Choroid plexus epithelial cell (primary cell): ENCODE measurements at regions not wholly inside any gene's neighbourhood (a gene's known extent, or its start where the extent isn't known, plus 50 kb on each side); places are given as distances from the start of the nearest gene placed in this dataset.

Experiments
- DNase-seq: peaks from one replicate; pipeline ENCODE4 v3.0.0-alpha.2; 2010; ENCODE audit warnings: low read depth
- H3K4me3 ChIP-seq: 2 replicates; pipeline ENCODE4 v1.5.1; 2011; ENCODE audit warnings: low read depth, mild to moderate bottlenecking, control low read depth, low read length, moderate library complexity
- TF ChIP-seq, protein P1 (sequence below): conservative IDR thresholded peaks from 2 replicates; pipeline ENCODE4 v1.5.1; 2011; ENCODE audit warnings: low read depth, mild to moderate bottlenecking, control low read depth, inconsistent platforms, low read length, moderate library complexity

DNA sequence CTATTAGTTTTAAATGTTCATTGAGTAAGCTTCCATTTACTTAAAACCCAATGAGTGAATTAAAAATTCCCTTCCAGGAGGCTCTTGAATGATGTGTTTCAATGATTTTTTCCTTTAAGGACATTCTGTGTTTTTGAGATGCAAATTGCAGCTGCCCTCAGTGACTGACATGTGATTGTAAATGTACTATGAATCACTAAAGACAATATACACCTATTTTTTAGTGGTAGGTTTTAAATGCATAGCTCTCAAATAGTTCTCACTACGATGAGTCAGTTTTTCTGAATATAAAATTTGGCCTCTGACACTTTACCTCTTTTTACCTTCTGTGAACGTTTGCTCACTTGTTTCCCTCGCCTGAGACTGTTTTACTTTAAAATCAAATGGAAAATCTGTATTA lies 204.7 kb downstream of the BARHL2 start:
- H3K4me3 ChIP-seq = no peak overlapping the region
- TF ChIP-seq, protein P1, sequence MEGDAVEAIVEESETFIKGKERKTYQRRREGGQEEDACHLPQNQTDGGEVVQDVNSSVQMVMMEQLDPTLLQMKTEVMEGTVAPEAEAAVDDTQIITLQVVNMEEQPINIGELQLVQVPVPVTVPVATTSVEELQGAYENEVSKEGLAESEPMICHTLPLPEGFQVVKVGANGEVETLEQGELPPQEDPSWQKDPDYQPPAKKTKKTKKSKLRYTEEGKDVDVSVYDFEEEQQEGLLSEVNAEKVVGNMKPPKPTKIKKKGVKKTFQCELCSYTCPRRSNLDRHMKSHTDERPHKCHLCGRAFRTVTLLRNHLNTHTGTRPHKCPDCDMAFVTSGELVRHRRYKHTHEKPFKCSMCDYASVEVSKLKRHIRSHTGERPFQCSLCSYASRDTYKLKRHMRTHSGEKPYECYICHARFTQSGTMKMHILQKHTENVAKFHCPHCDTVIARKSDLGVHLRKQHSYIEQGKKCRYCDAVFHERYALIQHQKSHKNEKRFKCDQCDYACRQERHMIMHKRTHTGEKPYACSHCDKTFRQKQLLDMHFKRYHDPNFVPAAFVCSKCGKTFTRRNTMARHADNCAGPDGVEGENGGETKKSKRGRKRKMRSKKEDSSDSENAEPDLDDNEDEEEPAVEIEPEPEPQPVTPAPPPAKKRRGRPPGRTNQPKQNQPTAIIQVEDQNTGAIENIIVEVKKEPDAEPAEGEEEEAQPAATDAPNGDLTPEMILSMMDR = no peak
- no peak for DNase-seq

DNA sequence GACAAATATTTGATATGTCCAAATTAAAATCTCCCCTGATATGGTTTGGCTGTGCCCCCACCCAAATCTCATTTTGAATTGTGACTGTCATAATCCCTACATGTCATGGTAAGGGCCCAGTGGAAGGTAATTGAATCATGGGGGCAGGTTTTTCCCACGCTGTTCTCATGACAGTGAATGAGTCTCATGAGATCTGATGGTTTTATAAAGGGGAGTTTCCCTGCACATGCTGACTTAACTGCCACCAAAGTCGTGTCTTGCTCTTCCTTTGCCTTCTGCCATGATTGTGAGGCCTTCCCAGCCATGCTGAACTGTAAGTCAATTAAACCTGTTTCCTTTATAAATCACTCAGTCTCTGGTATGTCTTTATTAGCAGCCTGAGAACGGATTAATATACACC lies 207.0 kb downstream of the BARHL2 start:
- TF ChIP-seq, protein P1 = no peak
- H3K4me3 ChIP-seq = no peak overlapping the region
- no peak for DNase-seq

DNA sequence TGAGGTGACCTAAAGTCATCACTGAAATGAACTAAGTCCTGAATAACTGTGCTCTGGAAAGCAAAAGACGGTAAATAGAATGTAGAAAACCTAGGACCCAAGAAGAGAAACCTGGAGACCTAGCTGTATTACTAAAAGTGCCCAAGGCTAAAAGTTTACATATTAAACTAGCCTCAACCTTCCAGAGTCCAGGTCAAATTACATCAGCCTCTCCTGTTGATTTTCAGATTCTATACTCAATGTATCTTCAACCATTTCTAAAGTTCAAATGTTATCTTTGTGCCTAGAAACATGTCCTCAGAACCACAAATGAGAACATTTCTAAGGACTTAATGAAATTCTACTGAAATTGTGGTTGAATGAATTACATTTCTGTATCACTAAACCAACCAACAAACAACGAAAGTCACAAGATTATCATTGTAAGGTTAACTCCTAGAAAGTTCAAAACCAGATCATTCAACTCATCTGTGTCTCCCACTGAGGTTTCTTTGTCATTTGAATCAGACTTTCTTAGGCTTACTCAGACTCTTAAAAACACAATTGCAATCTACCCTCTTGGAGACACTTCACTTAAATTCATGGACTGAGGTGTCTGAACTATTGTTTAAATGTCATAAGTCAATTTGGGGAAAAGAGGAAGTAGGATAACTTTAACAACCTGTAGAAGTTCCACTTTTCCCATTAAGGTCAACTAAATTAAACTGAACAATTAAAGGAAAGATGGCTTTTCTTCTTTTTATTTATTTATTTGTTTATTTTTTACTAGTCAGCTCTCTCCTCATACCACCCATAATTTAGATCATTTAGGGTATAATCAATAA lies 207.7 kb downstream of the BARHL2 start:
- no peak overlapping the region for H3K4me3 ChIP-seq
- TF ChIP-seq, protein P1 = no peak
- DNase-seq = no peak

DNA sequence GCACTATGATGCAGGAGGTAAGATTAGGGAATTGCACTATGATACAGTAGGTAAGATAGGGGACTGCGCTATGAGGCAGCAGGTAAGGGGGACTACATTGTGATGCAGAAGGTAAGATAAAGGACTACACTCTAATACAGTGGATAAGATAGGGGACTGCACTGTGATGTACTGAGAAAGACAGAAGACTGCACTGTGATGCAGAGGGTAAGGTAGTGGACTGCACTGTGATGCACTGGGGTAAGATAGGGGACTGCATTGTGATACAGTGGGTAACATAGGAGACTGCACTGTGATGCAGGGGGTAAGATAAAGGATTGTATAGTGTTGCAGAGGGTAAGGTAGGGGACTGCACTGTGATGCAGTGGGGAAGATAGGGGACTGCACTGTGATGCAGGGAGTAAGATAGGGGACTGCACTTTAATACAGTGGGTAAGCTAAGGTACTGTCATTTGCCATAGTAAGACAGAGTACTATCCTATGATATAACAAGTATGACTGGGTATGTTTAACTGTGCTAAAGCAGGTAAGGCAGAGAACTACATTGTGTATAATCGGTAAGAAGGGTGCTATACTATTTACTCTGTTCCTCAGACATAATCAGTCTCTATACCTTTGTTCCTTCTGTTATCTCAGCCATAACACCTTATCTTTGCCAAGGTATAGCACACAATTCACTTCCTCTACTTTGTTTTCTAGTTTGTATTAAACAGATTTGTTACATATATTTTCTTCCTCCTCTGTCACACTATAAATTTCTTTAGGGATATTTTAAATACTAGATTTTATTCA lies 208.5 kb downstream of the BARHL2 start:
- H3K4me3 ChIP-seq = no peak overlapping the region
- no peak for DNase-seq
- TF ChIP-seq, protein P1 = no peak

DNA sequence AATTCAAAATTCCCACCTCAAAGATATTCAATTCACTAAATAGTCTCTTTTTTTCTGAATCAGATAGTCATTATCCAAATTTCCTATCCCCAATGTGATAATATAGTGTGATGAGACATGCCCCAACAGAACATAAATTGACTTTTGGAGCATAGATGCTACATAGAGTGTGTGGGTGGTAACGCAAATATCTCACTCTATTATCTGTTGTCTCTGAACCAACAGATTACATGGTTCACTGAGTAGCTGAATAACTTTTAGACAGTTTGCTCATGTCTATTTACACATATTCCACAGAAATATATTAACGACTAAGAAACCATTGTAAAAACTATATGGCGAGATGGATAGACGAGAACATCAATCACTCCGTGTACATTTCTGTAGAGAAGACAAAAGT lies 209.9 kb downstream of the BARHL2 start:
- no peak for DNase-seq
- no peak overlapping the region for H3K4me3 ChIP-seq
- TF ChIP-seq, protein P1 = no peak

DNA sequence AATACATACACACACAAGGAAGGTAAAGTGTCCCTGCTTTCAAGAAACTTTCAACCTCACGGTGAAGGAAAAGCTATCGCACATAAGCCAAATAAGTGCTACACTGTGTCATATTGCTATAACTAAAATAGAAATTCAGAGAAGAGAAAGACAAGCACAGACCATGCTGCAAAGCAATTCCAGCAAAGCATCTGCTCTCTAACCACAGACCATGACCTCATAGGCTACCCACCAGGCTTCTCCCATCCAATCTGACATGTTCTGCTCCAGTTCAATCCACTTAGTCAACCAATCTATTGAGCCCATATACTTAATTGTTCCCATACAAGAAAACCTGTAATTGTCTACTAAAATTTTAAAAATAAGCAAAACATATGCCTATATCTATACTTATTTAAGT lies 211.3 kb downstream of the BARHL2 start:
- no peak for DNase-seq
- no peak overlapping the region for H3K4me3 ChIP-seq
- TF ChIP-seq, protein P1 = no peak

DNA sequence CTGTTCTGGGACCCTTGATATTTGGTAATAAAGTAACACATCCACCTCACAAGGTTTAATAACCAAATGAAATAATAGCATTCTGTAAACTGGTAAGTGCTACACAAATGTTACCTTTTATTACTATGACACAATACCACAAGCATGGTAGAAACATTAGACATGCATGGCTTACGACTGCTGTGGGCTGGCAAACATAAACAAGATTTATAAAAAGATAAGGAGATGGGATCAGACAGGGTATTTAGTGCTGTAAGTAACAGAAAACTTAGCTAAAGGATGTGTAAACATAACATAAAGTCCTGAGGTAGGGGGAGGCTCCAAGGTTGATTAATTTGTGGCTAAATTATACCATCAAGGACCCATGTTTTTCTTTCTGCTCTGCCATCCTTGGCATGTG lies 212.6 kb downstream of the BARHL2 start:
- DNase-seq = no peak
- H3K4me3 ChIP-seq = no peak overlapping the region
- TF ChIP-seq, protein P1 = no peak
